Uterus (tissue), 3 donors: ENCODE measurements at regions not wholly inside any gene's neighbourhood (a gene's known extent, or its start where the extent isn't known, plus 50 kb on each side); places are given as distances from the start of the nearest gene placed in this dataset.

ENCODE experiments used
- DNase-seq, 2 donors: peaks; one replicate each; pipeline ENCODE4 v3.0.0-alpha.2; 2019 to 2020
- H3K27ac ChIP-seq, 2 donors: fragments of 200-600 bp; sonication (generic); 1 replicate in 1 of 2; 2 replicates in 1 of 2; pipeline ENCODE4 v1.5.1; 2016 to 2018
- H3K27me3 ChIP-seq, 2 donors: fragments of 200-600 bp; sonication (generic); one replicate each; pipeline ENCODE4 v1.5.1; 2018 to 2019; ENCODE audit warnings: control low read depth in 1 of 2
- H3K36me3 ChIP-seq, 2 donors: fragments of 200-600 bp; sonication (generic); one replicate each; pipeline ENCODE4 v1.5.1; 2019; ENCODE audit warnings: control low read depth in 1 of 2
- H3K4me1 ChIP-seq, 2 donors: fragments of 200-600 bp; sonication (generic); one replicate each; pipeline ENCODE4 v1.5.1; 2018 to 2019; ENCODE audit warnings: control low read depth in 1 of 2
- H3K4me3 ChIP-seq, 2 donors: fragments of 200-600 bp; sonication (generic); 1 replicate in 1 of 2; 2 replicates in 1 of 2; pipeline ENCODE4 v1.5.1; 2018 to 2019; ENCODE audit warnings: mild to moderate bottlenecking in 1 of 2
- H3K9me3 ChIP-seq, 2 donors: fragments of 200-600 bp; sonication (generic); one replicate each; pipeline ENCODE4 v1.5.1; 2019; ENCODE audit warnings: control low read depth in 1 of 2
- POLR2A ChIP-seq, 2 donors: fragments of 450-650 bp; IDR thresholded peaks; one replicate each; pipeline ENCODE4 v1.6.1; 2016; ENCODE audit warnings: antibody characterized with exemption in 2 of 2, mild to moderate bottlenecking in 1 of 2, moderate library complexity in 1 of 2
- intact Hi-C: fragments of 100-400 bp; cut with DNase I; formaldehyde crosslinking; loops from one replicate; pipeline ENCODE4 v1.15.1; 2023; ENCODE audit warnings: low total_unique reads
- TF ChIP-seq, protein P1 (sequence below), 4 experiments: fragments of 200-600 bp in 2 of 4; fragments of 450-650 bp in 2 of 4; sonication (generic) in 2 of 4; IDR thresholded peaks; one replicate each; pipeline ENCODE4 v1.5.1; 2016 to 2019; ENCODE audit warnings: antibody characterized with exemption in 4 of 4, mild to moderate bottlenecking in 2 of 4, moderate library complexity in 1 of 4
- donor health status: DM: yes; HTN: yes; CAD: no.

DNA sequence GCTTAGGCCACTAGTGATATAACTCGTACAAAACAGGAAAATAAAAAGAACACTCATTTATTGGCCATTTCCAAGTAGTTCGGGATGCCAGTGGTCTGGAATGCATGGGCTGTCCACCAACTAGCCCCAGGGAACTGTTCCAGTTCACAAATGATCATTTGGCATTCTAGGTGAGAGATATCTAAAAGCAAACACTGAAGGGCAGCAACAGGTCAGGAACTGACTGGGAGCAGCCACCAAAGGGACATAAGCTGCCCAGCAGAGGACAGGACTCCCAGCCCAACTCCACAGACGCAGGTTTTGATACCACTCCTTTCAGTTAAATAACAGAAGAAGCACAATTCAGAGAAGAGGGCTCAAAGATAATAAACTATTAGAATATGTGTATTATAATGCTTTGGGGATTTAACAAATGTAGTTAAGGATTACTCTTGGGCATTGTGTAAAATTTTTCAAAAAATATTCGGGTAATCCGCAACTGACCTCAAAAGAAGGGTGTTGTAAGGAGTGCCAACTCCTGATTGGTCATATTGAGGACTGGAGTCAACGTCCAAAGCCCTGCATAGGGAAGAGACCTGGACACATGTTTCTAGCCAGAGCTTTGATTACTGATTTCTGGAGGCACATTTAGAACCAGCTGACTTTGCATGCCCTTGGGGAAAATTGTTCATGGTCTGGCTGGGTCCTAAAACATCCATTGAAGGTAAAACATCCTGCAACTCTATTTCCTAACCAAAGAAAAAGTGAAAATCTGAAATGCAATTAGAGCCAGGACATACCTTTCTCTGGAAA, 320.0 kb downstream of the DNAH5 start:
- Histone ChIP-seq H3K27me3 (no peaks in the 10 kb centered on the region), H3K9me3 (no peaks in the 10 kb centered on the region), H3K4me1 (no peaks in the 10 kb centered on the region), H3K36me3 (no peaks in the 10 kb centered on the region), H3K4me3 (no peak overlapping the region), H3K27ac (no peak overlapping the region)
- no peak for DNase-seq
- TF ChIP-seq, protein P1, sequence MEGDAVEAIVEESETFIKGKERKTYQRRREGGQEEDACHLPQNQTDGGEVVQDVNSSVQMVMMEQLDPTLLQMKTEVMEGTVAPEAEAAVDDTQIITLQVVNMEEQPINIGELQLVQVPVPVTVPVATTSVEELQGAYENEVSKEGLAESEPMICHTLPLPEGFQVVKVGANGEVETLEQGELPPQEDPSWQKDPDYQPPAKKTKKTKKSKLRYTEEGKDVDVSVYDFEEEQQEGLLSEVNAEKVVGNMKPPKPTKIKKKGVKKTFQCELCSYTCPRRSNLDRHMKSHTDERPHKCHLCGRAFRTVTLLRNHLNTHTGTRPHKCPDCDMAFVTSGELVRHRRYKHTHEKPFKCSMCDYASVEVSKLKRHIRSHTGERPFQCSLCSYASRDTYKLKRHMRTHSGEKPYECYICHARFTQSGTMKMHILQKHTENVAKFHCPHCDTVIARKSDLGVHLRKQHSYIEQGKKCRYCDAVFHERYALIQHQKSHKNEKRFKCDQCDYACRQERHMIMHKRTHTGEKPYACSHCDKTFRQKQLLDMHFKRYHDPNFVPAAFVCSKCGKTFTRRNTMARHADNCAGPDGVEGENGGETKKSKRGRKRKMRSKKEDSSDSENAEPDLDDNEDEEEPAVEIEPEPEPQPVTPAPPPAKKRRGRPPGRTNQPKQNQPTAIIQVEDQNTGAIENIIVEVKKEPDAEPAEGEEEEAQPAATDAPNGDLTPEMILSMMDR (IDR thresholded peaks at IDR 0.05): no peak
- no peak for TF ChIP-seq POLR2A (IDR thresholded peaks at IDR 0.05)
- intact Hi-C loops: no loop called here

DNA sequence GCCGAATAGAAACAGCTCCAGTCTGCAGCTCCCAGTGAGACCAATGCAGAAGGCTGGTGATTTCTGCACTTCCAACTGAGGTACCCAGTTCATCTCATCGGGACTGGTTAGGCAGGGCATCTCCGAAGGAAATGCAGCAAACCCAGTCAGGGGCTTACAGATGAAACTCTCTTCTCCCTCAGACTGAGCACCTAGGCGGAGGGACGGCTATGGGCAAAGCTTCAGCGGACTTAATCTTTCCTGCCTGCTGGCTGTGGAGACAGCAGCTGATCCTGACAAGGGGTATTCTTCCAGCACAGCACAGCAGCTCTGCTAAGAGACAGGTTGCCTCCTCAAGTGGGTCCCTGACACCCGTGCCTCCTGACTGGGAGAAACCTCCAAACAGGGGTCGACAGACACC, 330.9 kb downstream of the DNAH5 start:
- DNase-seq: no peak
- TF ChIP-seq, protein P1 (IDR thresholded peaks at IDR 0.05): no peak
- TF ChIP-seq POLR2A (IDR thresholded peaks at IDR 0.05): no peak
- no peaks in the 10 kb centered on the region for H3K27me3 ChIP-seq
- intact Hi-C loops: no loop called here
- H3K27ac ChIP-seq: no peak overlapping the region
- no peak overlapping the region for H3K4me3 ChIP-seq
- no peaks in the 10 kb centered on the region for H3K36me3 ChIP-seq
- H3K4me1 ChIP-seq: no peaks in the 10 kb centered on the region
- H3K9me3 ChIP-seq: no peaks in the 10 kb centered on the region

DNA sequence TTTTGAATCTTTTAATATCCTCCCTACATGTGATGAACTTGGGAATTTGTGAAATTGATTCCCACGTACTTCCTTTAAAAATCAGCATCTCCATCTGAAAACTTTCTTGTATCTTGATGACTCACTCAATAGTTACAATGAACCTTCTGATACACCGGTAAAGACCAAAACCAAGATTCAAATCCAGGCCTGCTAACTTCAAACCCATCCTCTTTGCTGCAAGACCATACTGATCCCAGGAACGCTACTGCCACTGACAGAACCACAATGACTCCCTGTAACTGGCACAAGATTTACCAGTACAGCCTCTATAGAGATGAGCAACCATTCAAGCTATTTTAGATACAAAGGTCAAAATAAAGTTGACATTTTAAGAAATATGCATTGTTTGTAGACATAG, 332.9 kb downstream of the DNAH5 start:
- Histone ChIP-seq H3K4me1 (no peaks in the 10 kb centered on the region), H3K27ac (no peak overlapping the region)
- DNase-seq: no peak

DNA sequence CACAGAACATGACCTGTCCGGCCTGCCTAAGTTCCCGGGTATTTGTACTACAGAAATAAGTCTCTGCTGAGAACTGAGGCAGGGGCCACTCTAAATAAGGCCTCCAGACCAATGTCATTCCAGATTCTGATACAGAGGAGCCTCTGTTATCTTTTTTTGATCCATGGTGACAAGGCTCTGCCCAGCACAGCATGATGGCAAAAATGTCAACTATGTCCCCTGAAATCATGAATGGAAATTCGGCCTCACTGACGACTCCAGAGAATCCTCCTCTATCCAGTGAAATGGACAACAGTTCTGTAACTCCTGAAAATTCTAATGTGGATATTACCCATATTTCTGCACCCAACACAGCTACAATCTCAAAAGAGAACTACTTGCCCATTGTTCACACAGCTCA, 335.0 kb downstream of the DNAH5 start:
- no peak for TF ChIP-seq POLR2A (IDR thresholded peaks at IDR 0.05)
- TF ChIP-seq, protein P1 (IDR thresholded peaks at IDR 0.05): no peak
- Histone ChIP-seq H3K9me3 (no peaks in the 10 kb centered on the region), H3K4me1 (no peaks in the 10 kb centered on the region), H3K27me3 (no peaks in the 10 kb centered on the region), H3K36me3 (no peaks in the 10 kb centered on the region), H3K27ac (no peak overlapping the region), H3K4me3 (no peak overlapping the region)
- intact Hi-C loops: no loop called here
- no peak for DNase-seq

More for the DNA sequence above, 332.9 kb downstream of the DNAH5 start:
- intact Hi-C loops: no loop called here
- H3K36me3 ChIP-seq: no peaks in the 10 kb centered on the region
- TF ChIP-seq, protein P1 (IDR thresholded peaks at IDR 0.05): no peak
- TF ChIP-seq POLR2A (IDR thresholded peaks at IDR 0.05): no peak
- H3K4me3 ChIP-seq: no peak overlapping the region
- no peaks in the 10 kb centered on the region for H3K9me3 ChIP-seq
- no peaks in the 10 kb centered on the region for H3K27me3 ChIP-seq

DNA sequence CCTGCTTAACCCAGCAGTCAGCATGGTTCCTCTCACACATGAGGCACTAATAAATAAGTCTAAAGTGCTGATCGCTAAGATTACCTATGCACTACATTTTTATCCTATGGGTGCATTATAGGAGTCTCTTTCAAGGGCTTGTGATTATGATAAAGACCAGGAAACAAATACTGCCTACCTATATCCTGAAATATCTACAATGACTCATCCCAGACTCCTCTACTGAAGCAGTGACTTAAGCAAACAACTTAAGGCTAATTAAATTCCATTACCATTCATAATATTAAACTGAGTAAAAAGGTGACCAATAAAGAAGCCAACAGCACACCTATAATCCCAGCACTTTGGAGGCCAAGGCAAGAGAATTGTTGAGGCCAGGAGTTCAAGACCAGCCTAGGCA, 338.4 kb downstream of the DNAH5 start:
- TF ChIP-seq, protein P1 (IDR thresholded peaks at IDR 0.05): no peak
- TF ChIP-seq POLR2A (IDR thresholded peaks at IDR 0.05): no peak
- Histone ChIP-seq H3K27me3 (no peaks in the 10 kb centered on the region), H3K4me3 (no peak overlapping the region), H3K4me1 (no peaks in the 10 kb centered on the region), H3K36me3 (no peaks in the 10 kb centered on the region), H3K9me3 (no peaks in the 10 kb centered on the region), H3K27ac (no peak overlapping the region)
- intact Hi-C loops: no loop called here
- no peak for DNase-seq
